ENCODE measurements at regions not wholly inside any gene's neighbourhood (a gene's known extent, or its start where the extent isn't known, plus 50 kb on each side); places are given as distances from the start of the nearest gene placed in this dataset.
"Not testable (repeated sequence)": the region's sequence is repeated elsewhere in the genome, so short reads cannot be mapped to it uniquely, and the experiment has no call there.

DNA sequence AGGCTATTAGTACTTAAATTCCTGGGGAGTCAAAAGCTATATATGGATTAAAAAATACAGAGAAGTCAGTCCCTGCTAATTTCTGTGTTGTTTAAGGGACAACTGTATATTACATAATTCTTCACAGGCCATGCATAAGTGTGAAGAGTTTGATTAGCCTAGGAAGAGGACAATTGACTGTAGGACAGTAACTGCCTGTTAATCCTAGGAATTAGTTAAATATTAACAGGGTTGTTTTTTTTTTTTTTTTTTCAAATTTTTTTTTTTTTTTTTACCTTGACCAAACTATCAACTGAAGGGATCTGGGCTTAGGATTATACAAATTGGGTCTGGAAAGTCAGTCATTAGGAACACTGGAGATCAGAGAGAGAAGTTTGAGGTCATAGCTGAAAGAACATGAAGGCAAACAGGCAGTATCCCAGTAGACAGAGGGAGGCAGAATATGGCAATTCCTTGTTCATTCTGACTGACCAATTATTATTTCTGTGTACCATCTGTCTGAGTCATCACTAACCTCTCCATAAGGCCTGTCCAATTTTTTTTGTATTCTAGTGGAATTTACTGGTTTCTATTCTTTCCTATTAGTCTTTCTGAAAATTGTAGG, 1139.2 kb downstream of the SORCS1 start:
- no peak for DNase-seq (ENCODE audit: low spot score)
- Histone ChIP-seq H4K20me1 (ENCODE audit: insufficient read depth, low read length) (no peaks in the 10 kb centered on the region), H3K36me3 (ENCODE audit: insufficient read depth, low read length) (no peaks in the 10 kb centered on the region), H3K9me2 (ENCODE audit: insufficient read depth, low read length) (no peaks in the 10 kb centered on the region), H3K4me1 (ENCODE audit: insufficient read depth, low read length, poor library complexity, severe bottlenecking) (no peaks in the 10 kb centered on the region), H3K27ac (ENCODE audit: low read depth, low read length, poor library complexity, severe bottlenecking) (no peak overlapping the region), H3K9me3 (ENCODE audit: low read length) (no peaks in the 10 kb centered on the region), H3K4me2 (ENCODE audit: low read length) (no peak overlapping the region), H2AFZ (ENCODE audit: low read length) (no peak overlapping the region), H3K79me2 (ENCODE audit: insufficient read depth, low read depth, low read length) (no peaks in the 10 kb centered on the region), H3K4me3 (ENCODE audit: low read depth, low read length, poor library complexity, severe bottlenecking) (no peak overlapping the region)
- no TSS peak for BruUV-seq (replicated peaks)
- TF ChIP-seq EZH2phosphoT487 (IDR thresholded peaks at IDR 0.05; ENCODE audit: borderline replicate concordance, low read depth, low read length) = no peak
- TF ChIP-seq, protein P1, sequence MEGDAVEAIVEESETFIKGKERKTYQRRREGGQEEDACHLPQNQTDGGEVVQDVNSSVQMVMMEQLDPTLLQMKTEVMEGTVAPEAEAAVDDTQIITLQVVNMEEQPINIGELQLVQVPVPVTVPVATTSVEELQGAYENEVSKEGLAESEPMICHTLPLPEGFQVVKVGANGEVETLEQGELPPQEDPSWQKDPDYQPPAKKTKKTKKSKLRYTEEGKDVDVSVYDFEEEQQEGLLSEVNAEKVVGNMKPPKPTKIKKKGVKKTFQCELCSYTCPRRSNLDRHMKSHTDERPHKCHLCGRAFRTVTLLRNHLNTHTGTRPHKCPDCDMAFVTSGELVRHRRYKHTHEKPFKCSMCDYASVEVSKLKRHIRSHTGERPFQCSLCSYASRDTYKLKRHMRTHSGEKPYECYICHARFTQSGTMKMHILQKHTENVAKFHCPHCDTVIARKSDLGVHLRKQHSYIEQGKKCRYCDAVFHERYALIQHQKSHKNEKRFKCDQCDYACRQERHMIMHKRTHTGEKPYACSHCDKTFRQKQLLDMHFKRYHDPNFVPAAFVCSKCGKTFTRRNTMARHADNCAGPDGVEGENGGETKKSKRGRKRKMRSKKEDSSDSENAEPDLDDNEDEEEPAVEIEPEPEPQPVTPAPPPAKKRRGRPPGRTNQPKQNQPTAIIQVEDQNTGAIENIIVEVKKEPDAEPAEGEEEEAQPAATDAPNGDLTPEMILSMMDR (conservative IDR thresholded peaks at IDR 0.05; ENCODE audit: low read length) = no peak
- intact Hi-C loops (cut with micrococcal nuclease; ENCODE audit: unreplicated experiment) = no loop called here
- ChIA-PET POLR2A (interaction anchor here (0.7 kb wide), 1 partner anchor 63 kb away, joined by 6 read pairs; no protein-coding TSS in a partner anchor), CTCF (ENCODE audit: unreplicated experiment) (no interaction called here)

DNA sequence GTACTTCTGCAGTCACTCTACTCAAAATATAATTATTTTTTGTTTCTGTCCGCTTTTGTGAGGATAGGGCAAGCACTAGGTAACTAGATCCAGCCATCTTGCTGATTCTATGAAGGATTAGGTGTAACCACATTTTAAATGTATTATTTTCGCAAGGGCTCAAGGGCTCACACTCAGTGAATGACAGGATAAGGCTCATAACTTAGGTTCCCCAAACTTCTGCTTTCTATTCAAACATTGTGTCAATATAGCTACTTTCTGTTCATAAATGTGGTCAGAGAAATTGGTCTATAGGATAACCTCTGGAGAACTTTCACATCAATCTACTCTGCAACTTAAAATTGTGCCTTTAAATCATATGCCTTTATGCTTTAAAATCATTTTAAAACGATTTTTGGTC, 1141.2 kb downstream of the SORCS1 start:
- no peaks in the 10 kb centered on the region for H3K9me3 ChIP-seq (ENCODE audit: low read length)
- H3K36me3 ChIP-seq (ENCODE audit: insufficient read depth, low read length) = no peaks in the 10 kb centered on the region
- no peak overlapping the region for H3K4me2 ChIP-seq (ENCODE audit: low read length)
- H3K79me2 ChIP-seq (ENCODE audit: insufficient read depth, low read depth, low read length) = no peaks in the 10 kb centered on the region
- TF ChIP-seq, protein P1 (conservative IDR thresholded peaks at IDR 0.05; ENCODE audit: low read length) = no peak
- no peak for TF ChIP-seq EZH2phosphoT487 (IDR thresholded peaks at IDR 0.05; ENCODE audit: borderline replicate concordance, low read depth, low read length)
- no peak overlapping the region for H3K27ac ChIP-seq (ENCODE audit: low read depth, low read length, poor library complexity, severe bottlenecking)
- no peaks in the 10 kb centered on the region for H4K20me1 ChIP-seq (ENCODE audit: insufficient read depth, low read length)
- H2AFZ ChIP-seq (ENCODE audit: low read length) = no peak overlapping the region
- intact Hi-C loops (cut with micrococcal nuclease; ENCODE audit: unreplicated experiment) = no loop called here
- H3K4me1 ChIP-seq (ENCODE audit: insufficient read depth, low read length, poor library complexity, severe bottlenecking) = no peaks in the 10 kb centered on the region
- no TSS peak for BruUV-seq (replicated peaks)
- no peak for DNase-seq (ENCODE audit: low spot score)
- no peak overlapping the region for H3K4me3 ChIP-seq (ENCODE audit: low read depth, low read length, poor library complexity, severe bottlenecking)
- no peaks in the 10 kb centered on the region for H3K9me2 ChIP-seq (ENCODE audit: insufficient read depth, low read length)
- POLR2A ChIA-PET = no interaction called here
- CTCF ChIA-PET (ENCODE audit: unreplicated experiment) = no interaction called here

DNA sequence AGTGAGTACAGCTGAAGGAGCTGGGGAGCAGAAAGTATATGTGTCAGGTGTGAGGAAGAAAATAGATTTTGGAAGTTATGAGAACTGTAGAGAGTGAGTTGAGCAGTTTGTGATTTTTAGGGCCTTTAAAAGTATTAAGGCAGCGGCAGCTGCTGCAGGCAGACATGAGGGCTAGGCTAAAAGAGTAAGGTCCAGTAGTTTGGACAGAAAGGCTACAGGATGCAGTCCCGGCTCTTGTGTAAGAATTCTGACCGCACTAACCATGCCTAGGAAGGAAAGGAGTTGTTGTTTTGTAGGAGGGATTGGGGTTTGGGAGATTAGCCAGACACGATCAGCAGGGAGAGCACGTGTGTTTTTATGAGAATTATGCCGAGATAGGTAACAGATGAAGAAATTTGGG, 1144.9 kb downstream of the SORCS1 start:
- H3K27ac ChIP-seq (ENCODE audit: low read depth, low read length, poor library complexity, severe bottlenecking); DNase-seq (ENCODE audit: low spot score); intact Hi-C loops (cut with micrococcal nuclease; ENCODE audit: unreplicated experiment); BruUV-seq (replicated peaks); H4K20me1 ChIP-seq (ENCODE audit: insufficient read depth, low read length); H3K4me3 ChIP-seq (ENCODE audit: low read depth, low read length, poor library complexity, severe bottlenecking); H3K79me2 ChIP-seq (ENCODE audit: insufficient read depth, low read depth, low read length); H3K4me1 ChIP-seq (ENCODE audit: insufficient read depth, low read length, poor library complexity, severe bottlenecking); H3K4me2 ChIP-seq (ENCODE audit: low read length); POLR2A ChIA-PET; H3K9me3 ChIP-seq (ENCODE audit: low read length); CTCF ChIA-PET (ENCODE audit: unreplicated experiment); H2AFZ ChIP-seq (ENCODE audit: low read length); H3K9me2 ChIP-seq (ENCODE audit: insufficient read depth, low read length); H3K36me3 ChIP-seq (ENCODE audit: insufficient read depth, low read length): not testable (repeated sequence)

DNA sequence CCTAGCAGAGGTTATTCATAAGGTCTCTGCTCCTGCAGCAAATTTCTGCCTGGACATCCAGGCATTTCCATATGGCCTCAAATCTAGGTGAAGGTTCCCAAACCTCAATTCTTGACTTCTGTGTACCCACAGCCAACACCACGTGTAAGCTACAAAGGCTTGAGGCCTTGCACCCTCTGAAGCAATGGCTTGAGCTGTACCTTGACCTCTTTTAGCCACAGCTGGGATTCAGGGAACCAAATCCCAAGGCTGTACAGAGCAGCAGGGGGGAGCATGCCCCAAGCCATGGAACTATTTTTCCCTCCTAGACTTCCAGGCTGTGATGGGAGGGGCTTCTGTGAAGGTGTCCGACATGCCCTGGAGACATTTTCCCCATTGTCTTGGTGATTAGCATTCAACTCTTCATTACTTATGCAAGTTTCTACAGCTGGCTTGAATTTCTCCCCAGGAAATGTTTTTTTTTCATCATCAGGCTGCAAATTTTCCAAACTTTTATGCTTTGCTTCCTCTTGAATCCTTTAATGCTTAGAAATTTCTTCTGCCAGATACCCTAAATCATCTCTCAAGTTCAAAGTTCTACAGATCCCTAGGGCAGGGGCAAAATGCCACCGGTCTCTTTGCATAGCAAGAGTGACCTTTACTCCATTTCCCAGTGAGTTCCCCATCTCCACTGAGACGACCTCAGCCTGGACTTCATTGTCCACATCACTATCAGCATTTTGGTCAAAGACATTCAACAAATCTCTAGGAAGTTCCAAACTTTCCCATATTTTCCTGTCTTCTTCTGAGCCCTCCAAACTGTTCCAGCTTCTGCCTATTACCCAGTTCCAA, 1148.9 kb downstream of the SORCS1 start:
- POLR2A ChIA-PET; H3K36me3 ChIP-seq (ENCODE audit: insufficient read depth, low read length); CTCF ChIA-PET (ENCODE audit: unreplicated experiment); H3K9me2 ChIP-seq (ENCODE audit: insufficient read depth, low read length); intact Hi-C loops (cut with micrococcal nuclease; ENCODE audit: unreplicated experiment); H3K4me2 ChIP-seq (ENCODE audit: low read length); H3K9me3 ChIP-seq (ENCODE audit: low read length); DNase-seq (ENCODE audit: low spot score); H3K27ac ChIP-seq (ENCODE audit: low read depth, low read length, poor library complexity, severe bottlenecking); H4K20me1 ChIP-seq (ENCODE audit: insufficient read depth, low read length); H3K79me2 ChIP-seq (ENCODE audit: insufficient read depth, low read depth, low read length); H3K4me3 ChIP-seq (ENCODE audit: low read depth, low read length, poor library complexity, severe bottlenecking); H2AFZ ChIP-seq (ENCODE audit: low read length); BruUV-seq (replicated peaks); H3K4me1 ChIP-seq (ENCODE audit: insufficient read depth, low read length, poor library complexity, severe bottlenecking): not testable (repeated sequence)
